C4-2B (cell line): ENCODE measurements at regions not wholly inside any gene's neighbourhood (a gene's known extent, or its start where the extent isn't known, plus 50 kb on each side); places are given as distances from the start of the nearest gene placed in this dataset.

Experiments
- H3K27ac ChIP-seq: fragments of 450-650 bp; 2 replicates; pipeline ENCODE4 v1.5.1; 2017
- CTCF ChIP-seq: fragments of 450-650 bp; conservative IDR thresholded peaks from 2 replicates; pipeline ENCODE4 v1.5.1; 2017; ENCODE audit warnings: mild to moderate bottlenecking
- ZFX ChIP-seq: fragments of 450-650 bp; IDR thresholded peaks from 2 replicates; pipeline ENCODE4 v1.6.1; 2017

DNA sequence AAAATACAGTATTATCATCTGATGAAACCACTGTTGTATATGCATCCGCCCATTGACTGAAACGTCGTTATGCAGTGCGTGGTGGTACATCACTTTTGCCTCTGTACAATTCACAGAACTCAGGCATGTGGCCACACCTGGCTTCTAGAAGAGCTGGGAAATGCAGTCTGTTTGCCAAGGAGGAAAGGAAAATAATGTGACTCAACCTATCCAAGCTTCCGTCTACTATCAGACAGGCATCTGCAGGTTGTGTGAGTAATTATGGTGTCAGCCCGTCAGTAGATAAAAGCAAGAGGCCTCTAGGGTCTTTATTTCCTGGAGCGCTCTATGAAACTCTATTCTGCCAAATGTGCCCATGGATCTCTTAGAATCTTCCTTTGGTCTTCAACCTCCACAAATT is 111.6 kb downstream of the BBS10 start:
- H3K27ac ChIP-seq = no peak overlapping the region
- TF ChIP-seq CTCF (no peak), ZFX (no peak)

GRCh38 chr12:76234741-76235140 is 113.5 kb downstream of the BBS10 start:
- TF ChIP-seq CTCF = no peak
- no peak for TF ChIP-seq ZFX
- no peak overlapping the region for H3K27ac ChIP-seq

DNA sequence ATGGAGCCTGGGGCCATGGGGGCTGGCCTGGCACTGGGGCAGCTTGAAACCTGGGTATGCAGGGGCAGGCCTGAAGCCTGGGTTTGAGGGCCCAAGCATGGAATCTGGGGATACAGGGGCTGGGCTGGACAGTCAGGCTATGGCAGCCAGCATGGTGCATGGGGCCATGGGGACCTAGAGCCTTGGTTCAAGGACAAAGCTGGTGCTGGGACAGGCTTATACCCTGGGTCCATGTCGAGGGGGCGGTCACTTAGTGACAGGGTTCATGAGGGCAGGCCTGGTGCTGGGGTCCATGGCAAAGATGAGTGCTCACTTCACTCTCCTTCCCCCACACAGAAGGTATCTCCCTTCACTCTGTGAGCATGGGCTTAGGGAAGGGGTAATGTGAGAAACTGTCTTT is 116.2 kb downstream of the BBS10 start:
- no peak for TF ChIP-seq CTCF
- TF ChIP-seq ZFX = no peak
- no peak overlapping the region for H3K27ac ChIP-seq

DNA sequence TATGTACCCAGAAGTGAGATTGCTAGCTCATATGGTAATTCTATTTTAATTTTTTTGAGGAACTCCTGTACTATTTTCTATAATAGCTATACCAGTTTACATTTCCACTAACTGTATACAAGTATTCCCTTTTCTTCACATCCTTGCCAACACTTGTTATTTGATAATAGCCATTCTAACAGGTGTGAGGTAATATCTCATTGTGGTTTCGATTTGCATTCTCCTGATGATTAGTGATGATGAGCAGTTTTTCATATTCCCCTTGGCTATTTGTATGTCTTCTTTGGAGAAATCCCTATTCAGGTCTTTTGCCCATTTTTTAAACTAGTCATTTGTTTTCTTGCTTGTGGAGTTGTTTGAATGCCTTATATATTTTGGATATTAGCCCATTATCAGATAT is 121.3 kb downstream of the BBS10 start:
- TF ChIP-seq ZFX = no peak
- no peak for TF ChIP-seq CTCF

DNA sequence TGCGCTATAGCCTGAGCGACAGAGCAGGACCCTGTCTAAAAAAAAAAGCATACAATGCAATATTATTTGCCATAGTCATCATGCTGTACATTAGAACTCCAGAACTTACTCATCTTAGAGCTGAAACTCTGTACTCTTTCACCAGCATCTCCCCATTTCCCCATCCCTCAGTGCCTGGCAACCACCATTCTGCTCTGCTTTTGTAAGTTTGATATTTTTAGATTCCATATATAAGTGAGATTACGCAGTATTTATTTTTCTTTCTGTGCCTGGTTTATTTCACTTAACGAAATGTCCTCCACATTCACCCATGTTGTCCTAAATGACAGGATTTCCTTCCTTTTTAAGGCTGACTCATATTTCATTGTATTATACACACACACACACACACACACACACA is 121.8 kb downstream of the BBS10 start:
- TF ChIP-seq ZFX (no peak), CTCF (no peak)

More for the DNA sequence above, 121.3 kb downstream of the BBS10 start:
- H3K27ac ChIP-seq = no peak overlapping the region

GRCh38 chr12:76223869-76224268 is 124.3 kb downstream of the BBS10 start:
- H3K27ac ChIP-seq = no peak overlapping the region
- no peak for TF ChIP-seq ZFX
- no peak for TF ChIP-seq CTCF

More for the DNA sequence above, 121.8 kb downstream of the BBS10 start:
- no peak overlapping the region for H3K27ac ChIP-seq

DNA sequence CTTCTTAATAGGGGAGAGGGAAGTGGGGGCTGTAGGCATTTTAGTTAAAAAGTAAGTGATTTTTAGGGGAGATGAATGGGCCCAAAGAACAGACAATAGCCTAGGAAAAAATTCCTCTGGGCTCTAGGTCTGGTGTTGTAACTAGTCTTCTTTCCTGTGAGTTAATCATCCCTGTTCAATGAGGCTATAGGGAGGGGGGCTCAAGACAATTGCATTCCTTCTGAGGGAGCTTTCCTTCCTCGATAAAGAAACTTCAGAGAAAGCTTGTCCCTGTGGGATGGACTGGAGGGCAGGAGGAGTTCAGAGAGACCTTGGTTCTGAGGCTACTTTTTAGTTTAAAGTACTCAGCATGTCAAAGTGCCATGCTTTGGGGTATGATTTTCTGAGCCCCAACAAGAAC is 127.2 kb downstream of the BBS10 start:
- TF ChIP-seq CTCF = no peak
- TF ChIP-seq ZFX = no peak
- H3K27ac ChIP-seq = no peak overlapping the region

GRCh38 chr12:76219806-76220205 is 128.4 kb downstream of the BBS10 start:
- H3K27ac ChIP-seq = no peak overlapping the region
- TF ChIP-seq CTCF (no peak), ZFX (no peak)
